ENCODE measurements at regions not wholly inside any gene's neighbourhood (a gene's known extent, or its start where the extent isn't known, plus 50 kb on each side); places are given as distances from the start of the nearest gene placed in this dataset.

GRCh38 chr6:50924758-50925157 lies 106.1 kb downstream of the TFAP2B start:
- 17 to 41% (median 27%) methylated on average over 3 of the region's 3 CpGs for WGBS, 3 donors
- Histone ChIP-seq H3K4me1 (ENCODE audit: control insufficient read depth in 3 of 3, insufficient read depth in 2 of 3, low read depth in 1 of 3, low read length in 2 of 3) (no peaks in the 10 kb centered on the region), H3K27me3 (ENCODE audit: control insufficient read depth in 3 of 3, insufficient read depth in 3 of 3, low read length in 3 of 3) (no peaks in the 10 kb centered on the region), H3K27ac (ENCODE audit: low read depth in 1 of 3, low read length in 2 of 3) (no peak overlapping the region), H3K9me3 (ENCODE audit: control insufficient read depth in 2 of 2, insufficient read depth in 1 of 2, low read depth in 1 of 2, low read length in 1 of 2) (peaks cover 0 to 5% of the 10 kb centered on the region in 2 donors), H3K36me3 (ENCODE audit: control insufficient read depth in 3 of 3, insufficient read depth in 2 of 3, low read depth in 1 of 3, low read length in 3 of 3) (no peaks in the 10 kb centered on the region), H3K4me3 (ENCODE audit: low read depth in 1 of 3, low read length in 3 of 3) (no peak overlapping the region)
- no peak for DNase-seq
- no peak for FAIRE-seq

GRCh38 chr6:50925548-50925947 lies 106.9 kb downstream of the TFAP2B start:
- Histone ChIP-seq H3K27ac (ENCODE audit: low read depth in 1 of 3, low read length in 2 of 3) (no peak overlapping the region), H3K4me3 (ENCODE audit: low read depth in 1 of 3, low read length in 3 of 3) (no peak overlapping the region), H3K36me3 (ENCODE audit: control insufficient read depth in 3 of 3, insufficient read depth in 2 of 3, low read depth in 1 of 3, low read length in 3 of 3) (no peaks in the 10 kb centered on the region), H3K4me1 (ENCODE audit: control insufficient read depth in 3 of 3, insufficient read depth in 2 of 3, low read depth in 1 of 3, low read length in 2 of 3) (no peaks in the 10 kb centered on the region), H3K9me3 (ENCODE audit: control insufficient read depth in 2 of 2, insufficient read depth in 1 of 2, low read depth in 1 of 2, low read length in 1 of 2) (peaks cover 0 to 5% of the 10 kb centered on the region in 2 donors), H3K27me3 (ENCODE audit: control insufficient read depth in 3 of 3, insufficient read depth in 3 of 3, low read length in 3 of 3) (no peaks in the 10 kb centered on the region)
- no peak for FAIRE-seq
- DNase-seq: no peak

GRCh38 chr6:50925981-50926380 lies 107.3 kb downstream of the TFAP2B start:
- peaks cover 0 to 3% of the 10 kb centered on the region in 2 donors for H3K9me3 ChIP-seq (ENCODE audit: control insufficient read depth in 2 of 2, insufficient read depth in 1 of 2, low read depth in 1 of 2, low read length in 1 of 2)
- no peak overlapping the region for H3K27ac ChIP-seq (ENCODE audit: low read depth in 1 of 3, low read length in 2 of 3)
- H3K36me3 ChIP-seq (ENCODE audit: control insufficient read depth in 3 of 3, insufficient read depth in 2 of 3, low read depth in 1 of 3, low read length in 3 of 3): no peaks in the 10 kb centered on the region
- DNase-seq (no peak), FAIRE-seq (no peak)
- WGBS, 3 donors: 47 to 62% (median 56%) methylated on average over 2 of the region's 2 CpGs
- H3K4me1 ChIP-seq (ENCODE audit: control insufficient read depth in 3 of 3, insufficient read depth in 2 of 3, low read depth in 1 of 3, low read length in 2 of 3): no peaks in the 10 kb centered on the region
- no peaks in the 10 kb centered on the region for H3K27me3 ChIP-seq (ENCODE audit: control insufficient read depth in 3 of 3, insufficient read depth in 3 of 3, low read length in 3 of 3)
- H3K4me3 ChIP-seq (ENCODE audit: low read depth in 1 of 3, low read length in 3 of 3): no peak overlapping the region

GRCh38 chr6:50927800-50928199 lies 109.1 kb downstream of the TFAP2B start:
- Histone ChIP-seq H3K27me3 (ENCODE audit: control insufficient read depth in 3 of 3, insufficient read depth in 3 of 3, low read length in 3 of 3) (no peaks in the 10 kb centered on the region), H3K27ac (ENCODE audit: low read depth in 1 of 3, low read length in 2 of 3) (no peak overlapping the region), H3K36me3 (ENCODE audit: control insufficient read depth in 3 of 3, insufficient read depth in 2 of 3, low read depth in 1 of 3, low read length in 3 of 3) (no peaks in the 10 kb centered on the region), H3K9me3 (ENCODE audit: control insufficient read depth in 2 of 2, insufficient read depth in 1 of 2, low read depth in 1 of 2, low read length in 1 of 2) (no peaks in the 10 kb centered on the region), H3K4me1 (ENCODE audit: control insufficient read depth in 3 of 3, insufficient read depth in 2 of 3, low read depth in 1 of 3, low read length in 2 of 3) (no peaks in the 10 kb centered on the region), H3K4me3 (ENCODE audit: low read depth in 1 of 3, low read length in 3 of 3) (no peak overlapping the region)
- FAIRE-seq (no peak), DNase-seq (no peak)
- WGBS, 3 donors: 63 to 72% (median 70%) methylated on average over 3 of the region's 3 CpGs

- Histone ChIP-seq H3K27ac (ENCODE audit: low read depth in 1 of 3, low read length in 2 of 3) (no peak overlapping the region), H3K27me3 (ENCODE audit: control insufficient read depth in 3 of 3, insufficient read depth in 3 of 3, low read length in 3 of 3) (no peaks in the 10 kb centered on the region), H3K9me3 (ENCODE audit: control insufficient read depth in 2 of 2, insufficient read depth in 1 of 2, low read depth in 1 of 2, low read length in 1 of 2) (no peaks in the 10 kb centered on the region), H3K4me1 (ENCODE audit: control insufficient read depth in 3 of 3, insufficient read depth in 2 of 3, low read depth in 1 of 3, low read length in 2 of 3) (no peaks in the 10 kb centered on the region), H3K4me3 (ENCODE audit: low read depth in 1 of 3, low read length in 3 of 3) (no peak overlapping the region), H3K36me3 (ENCODE audit: control insufficient read depth in 3 of 3, insufficient read depth in 2 of 3, low read depth in 1 of 3, low read length in 3 of 3) (no peaks in the 10 kb centered on the region)
- no peak for FAIRE-seq
- 45 to 60% (median 49%) methylated on average over 3 of the region's 3 CpGs for WGBS, 3 donors
- DNase-seq: no peak
Measured at GRCh38 chr6:50929323-50929722, 110.7 kb downstream of the TFAP2B start.

GRCh38 chr6:50935442-50935841 lies 116.8 kb downstream of the TFAP2B start:
- FAIRE-seq: no peak
- Histone ChIP-seq H3K27me3 (ENCODE audit: control insufficient read depth in 3 of 3, insufficient read depth in 3 of 3, low read length in 3 of 3) (no peaks in the 10 kb centered on the region), H3K36me3 (ENCODE audit: control insufficient read depth in 3 of 3, insufficient read depth in 2 of 3, low read depth in 1 of 3, low read length in 3 of 3) (no peaks in the 10 kb centered on the region), H3K4me3 (ENCODE audit: low read depth in 1 of 3, low read length in 3 of 3) (no peak overlapping the region), H3K9me3 (ENCODE audit: control insufficient read depth in 2 of 2, insufficient read depth in 1 of 2, low read depth in 1 of 2, low read length in 1 of 2) (no peaks in the 10 kb centered on the region), H3K4me1 (ENCODE audit: control insufficient read depth in 3 of 3, insufficient read depth in 2 of 3, low read depth in 1 of 3, low read length in 2 of 3) (no peaks in the 10 kb centered on the region), H3K27ac (ENCODE audit: low read depth in 1 of 3, low read length in 2 of 3) (no peak overlapping the region)
- DNase-seq: no peak

- no peak overlapping the region for H3K27ac ChIP-seq (ENCODE audit: low read depth in 1 of 3, low read length in 2 of 3)
- H3K4me1 ChIP-seq (ENCODE audit: control insufficient read depth in 3 of 3, insufficient read depth in 2 of 3, low read depth in 1 of 3, low read length in 2 of 3): no peaks in the 10 kb centered on the region
- 6 to 21% (median 13%) methylated on average over 1 of the region's 1 CpG for WGBS, 3 donors
- no peak overlapping the region for H3K4me3 ChIP-seq (ENCODE audit: low read depth in 1 of 3, low read length in 3 of 3)
- DNase-seq: no peak
- no peaks in the 10 kb centered on the region for H3K9me3 ChIP-seq (ENCODE audit: control insufficient read depth in 2 of 2, insufficient read depth in 1 of 2, low read depth in 1 of 2, low read length in 1 of 2)
- H3K36me3 ChIP-seq (ENCODE audit: control insufficient read depth in 3 of 3, insufficient read depth in 2 of 3, low read depth in 1 of 3, low read length in 3 of 3): no peaks in the 10 kb centered on the region
- H3K27me3 ChIP-seq (ENCODE audit: control insufficient read depth in 3 of 3, insufficient read depth in 3 of 3, low read length in 3 of 3): no peaks in the 10 kb centered on the region
- no peak for FAIRE-seq
Measured at GRCh38 chr6:50936277-50936681, 117.6 kb downstream of the TFAP2B start.

GRCh38 chr6:50939931-50940330 lies 121.3 kb downstream of the TFAP2B start:
- H3K27me3 ChIP-seq (ENCODE audit: control insufficient read depth in 3 of 3, insufficient read depth in 3 of 3, low read length in 3 of 3): no peaks in the 10 kb centered on the region
- H3K4me3 ChIP-seq (ENCODE audit: low read depth in 1 of 3, low read length in 3 of 3): no peak overlapping the region
- no peaks in the 10 kb centered on the region for H3K4me1 ChIP-seq (ENCODE audit: control insufficient read depth in 3 of 3, insufficient read depth in 2 of 3, low read depth in 1 of 3, low read length in 2 of 3)
- FAIRE-seq (no peak), DNase-seq (no peak)
- H3K36me3 ChIP-seq (ENCODE audit: control insufficient read depth in 3 of 3, insufficient read depth in 2 of 3, low read depth in 1 of 3, low read length in 3 of 3): no peaks in the 10 kb centered on the region
- no peaks in the 10 kb centered on the region for H3K9me3 ChIP-seq (ENCODE audit: control insufficient read depth in 2 of 2, insufficient read depth in 1 of 2, low read depth in 1 of 2, low read length in 1 of 2)
- WGBS, 3 donors: 81 to 90% (median 85%) methylated on average over 1 of the region's 1 CpG
- no peak overlapping the region for H3K27ac ChIP-seq (ENCODE audit: low read depth in 1 of 3, low read length in 2 of 3)

- FAIRE-seq: no peak
- no peaks in the 10 kb centered on the region for H3K27me3 ChIP-seq (ENCODE audit: control insufficient read depth in 3 of 3, insufficient read depth in 3 of 3, low read length in 3 of 3)
- 92 to 93% (median 93%) methylated on average over 2 of the region's 2 CpGs for WGBS, 3 donors
- H3K9me3 ChIP-seq (ENCODE audit: control insufficient read depth in 2 of 2, insufficient read depth in 1 of 2, low read depth in 1 of 2, low read length in 1 of 2): no peaks in the 10 kb centered on the region
- no peaks in the 10 kb centered on the region for H3K36me3 ChIP-seq (ENCODE audit: control insufficient read depth in 3 of 3, insufficient read depth in 2 of 3, low read depth in 1 of 3, low read length in 3 of 3)
- no peaks in the 10 kb centered on the region for H3K4me1 ChIP-seq (ENCODE audit: control insufficient read depth in 3 of 3, insufficient read depth in 2 of 3, low read depth in 1 of 3, low read length in 2 of 3)
- H3K27ac ChIP-seq (ENCODE audit: low read depth in 1 of 3, low read length in 2 of 3): no peak overlapping the region
- no peak for DNase-seq
- no peak overlapping the region for H3K4me3 ChIP-seq (ENCODE audit: low read depth in 1 of 3, low read length in 3 of 3)
Measured at GRCh38 chr6:50945789-50946188, 127.1 kb downstream of the TFAP2B start.

Measured in small intestine (tissue), 7 donors.